MM.1S (cell line): ENCODE measurements at regions not wholly inside any gene's neighbourhood (a gene's known extent, or its start where the extent isn't known, plus 50 kb on each side); places are given as distances from the start of the nearest gene placed in this dataset.

Source experiments
- DNase-seq: peaks from one replicate; pipeline ENCODE4 v3.0.0-alpha.2; 2015
- H2AFZ ChIP-seq: fragments of 300-600 bp; sonication (generic); 2 replicates; pipeline ENCODE4 v1.6.0; 2016; ENCODE audit warnings: antibody characterized with exemption, low read length
- H3F3A ChIP-seq: fragments of 300-600 bp; sonication (generic); 2 replicates; pipeline ENCODE4 v1.6.1; 2016; ENCODE audit warnings: mild to moderate bottlenecking, antibody characterized with exemption, low read length, moderate library complexity, mixed read lengths; ENCODE audit not compliant: insufficient read depth
- H3K27ac ChIP-seq: fragments of 300-600 bp; sonication (generic); 2 replicates; pipeline ENCODE4 v1.5.1; 2016; ENCODE audit warnings: mild to moderate bottlenecking, low read length
- H3K27me3 ChIP-seq: fragments of 300-600 bp; sonication (generic); replicated peaks from 2 replicates; pipeline ENCODE4 v1.6.0; 2016; ENCODE audit warnings: low read length; ENCODE audit not compliant: insufficient read depth
- H3K36me3 ChIP-seq: fragments of 300-600 bp; sonication (generic); replicated peaks from 2 replicates; pipeline ENCODE4 v1.6.1; 2016; ENCODE audit warnings: mild to moderate bottlenecking, low read length, mixed read lengths; ENCODE audit not compliant: insufficient read depth
- H3K4me1 ChIP-seq: fragments of 300-600 bp; sonication (generic); 2 replicates; pipeline ENCODE4 v1.6.1; 2016; ENCODE audit warnings: low read length, mixed read lengths
- H3K4me2 ChIP-seq: fragments of 300-600 bp; sonication (generic); 2 replicates; pipeline ENCODE4 v1.6.0; 2016; ENCODE audit warnings: low read depth, low read length
- H3K4me3 ChIP-seq: fragments of 300-600 bp; sonication (generic); 2 replicates; pipeline ENCODE4 v1.5.1; 2016; ENCODE audit warnings: low read length, mixed read lengths
- H3K79me2 ChIP-seq: fragments of 300-600 bp; sonication (generic); 2 replicates; pipeline ENCODE4 v1.6.1; 2016; ENCODE audit warnings: mixed run types, low read length, mixed read lengths
- H3K9ac ChIP-seq: fragments of 300-600 bp; sonication (generic); 2 replicates; pipeline ENCODE4 v1.6.1; 2016; ENCODE audit warnings: low read length, mixed read lengths
- H3K9me2 ChIP-seq: fragments of 300-600 bp; sonication (generic); replicated peaks from 2 replicates; pipeline ENCODE4 v1.6.1; 2016; ENCODE audit warnings: mild to moderate bottlenecking, low read length, mixed read lengths; ENCODE audit not compliant: insufficient read depth
- H3K9me3 ChIP-seq: fragments of 300-600 bp; sonication (generic); replicated peaks from 2 replicates; pipeline ENCODE4 v1.6.1; 2016; ENCODE audit warnings: mild to moderate bottlenecking, low read length, mixed read lengths; ENCODE audit not compliant: insufficient read depth
- H4K20me1 ChIP-seq: fragments of 300-600 bp; sonication (generic); 2 replicates; pipeline ENCODE4 v1.6.1; 2016; ENCODE audit warnings: mild to moderate bottlenecking, low read length, moderate library complexity, mixed read lengths; ENCODE audit not compliant: insufficient read depth
- CTCF ChIP-seq: fragments of 300-600 bp; sonication (generic); IDR thresholded peaks from 2 replicates; pipeline ENCODE4 v1.5.1; 2016; ENCODE audit warnings: antibody characterized with exemption, low read length, mixed read lengths
- EZH2 ChIP-seq: fragments of 300-600 bp; sonication (generic); optimal IDR thresholded peaks from 2 replicates; pipeline ENCODE3; 2017; ENCODE audit warnings: low read depth, mild to moderate bottlenecking, antibody characterized with exemption, low read length, mixed read lengths
- EZH2phosphoT487 ChIP-seq: fragments of 300-600 bp; sonication (generic); IDR thresholded peaks from 2 replicates; pipeline ENCODE4 v1.6.1; 2018; ENCODE audit warnings: antibody characterized with exemption, low read length

- peaks cover 84% of the 10 kb centered on the region for H3K27me3 ChIP-seq
- no peak overlapping the region for H2AFZ ChIP-seq
- no peaks in the 10 kb centered on the region for H3F3A ChIP-seq
- H3K4me2 ChIP-seq, result no peak overlapping the region
- no peak overlapping the region for H3K4me3 ChIP-seq
- H3K36me3 ChIP-seq, result no peaks in the 10 kb centered on the region
- no peaks in the 10 kb centered on the region for H3K9me2 ChIP-seq
- no peaks in the 10 kb centered on the region for H3K4me1 ChIP-seq
- H3K79me2 ChIP-seq, result no peaks in the 10 kb centered on the region
- H3K9ac ChIP-seq, result no peak overlapping the region
- H4K20me1 ChIP-seq, result no peaks in the 10 kb centered on the region
- TF ChIP-seq EZH2phosphoT487 (no peak), CTCF (no peak), EZH2 (no peak)
- no peak overlapping the region for H3K27ac ChIP-seq
- no peak for DNase-seq
- H3K9me3 ChIP-seq, result no peaks in the 10 kb centered on the region
Measured at GRCh38 chr1:17887661-17888371, 132.7 kb downstream of the ACTL8 start.

- peaks cover 90% of the 10 kb centered on the region for H3K27me3 ChIP-seq
- no peaks in the 10 kb centered on the region for H3K79me2 ChIP-seq
- DNase-seq, result no peak
- no peaks in the 10 kb centered on the region for H3K9me2 ChIP-seq
- no peaks in the 10 kb centered on the region for H4K20me1 ChIP-seq
- H3K27ac ChIP-seq, result no peak overlapping the region
- H3K9ac ChIP-seq, result no peak overlapping the region
- H3K36me3 ChIP-seq, result no peaks in the 10 kb centered on the region
- no peak overlapping the region for H3K4me2 ChIP-seq
- H3K4me1 ChIP-seq, result no peaks in the 10 kb centered on the region
- H3K9me3 ChIP-seq, result no peaks in the 10 kb centered on the region
- TF ChIP-seq EZH2 (no peak), CTCF (no peak), EZH2phosphoT487 (no peak)
- H3F3A ChIP-seq, result no peaks in the 10 kb centered on the region
- no peak overlapping the region for H2AFZ ChIP-seq
- H3K4me3 ChIP-seq, result no peak overlapping the region
Measured at GRCh38 chr1:17890056-17890814, 135.1 kb downstream of the ACTL8 start.

- DNase-seq, result no peak
- no peak for TF ChIP-seq EZH2phosphoT487
- TF ChIP-seq CTCF, result no peak
- no peak for TF ChIP-seq EZH2
Measured at GRCh38 chr1:17890815-17891191, 135.7 kb downstream of the ACTL8 start.

More at GRCh38 chr1:17890815-17891191, 135.7 kb downstream of the ACTL8 start:
- Histone ChIP-seq H3K4me2 (no peak overlapping the region), H3K36me3 (no peaks in the 10 kb centered on the region), H3K79me2 (no peaks in the 10 kb centered on the region), H3K27ac (no peak overlapping the region), H3K9ac (no peak overlapping the region), H3K27me3 (peaks cover 92% of the 10 kb centered on the region), H2AFZ (no peak overlapping the region), H3K4me1 (no peaks in the 10 kb centered on the region), H3K4me3 (no peak overlapping the region), H3K9me3 (no peaks in the 10 kb centered on the region), H3K9me2 (no peaks in the 10 kb centered on the region), H4K20me1 (no peaks in the 10 kb centered on the region), H3F3A (no peaks in the 10 kb centered on the region)
